ENCODE measurements at regions not wholly inside any gene's neighbourhood (a gene's known extent, or its start where the extent isn't known, plus 50 kb on each side); places are given as distances from the start of the nearest gene placed in this dataset.

DNA sequence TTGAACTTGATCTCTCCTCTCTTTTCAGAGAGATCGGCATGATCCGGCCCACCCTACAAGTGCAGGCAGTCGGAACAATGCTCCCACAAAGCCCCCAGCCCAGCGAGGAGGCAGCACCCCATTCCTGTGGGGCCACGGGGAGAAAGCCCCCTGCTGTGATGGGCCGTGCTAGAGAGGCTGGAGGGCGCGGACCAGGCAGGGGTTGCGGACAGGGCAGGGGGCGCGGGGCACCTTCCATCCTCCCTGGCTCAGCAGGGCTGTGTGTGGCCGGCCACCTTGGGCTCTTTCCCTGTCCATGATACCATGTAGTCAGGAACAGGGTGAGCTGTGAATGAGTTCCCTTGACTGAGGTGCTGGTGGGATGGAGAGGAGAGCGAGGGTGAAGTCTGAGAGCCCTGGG lies 379.8 kb downstream of the BRD1 start:
- TF ChIP-seq, protein P1, sequence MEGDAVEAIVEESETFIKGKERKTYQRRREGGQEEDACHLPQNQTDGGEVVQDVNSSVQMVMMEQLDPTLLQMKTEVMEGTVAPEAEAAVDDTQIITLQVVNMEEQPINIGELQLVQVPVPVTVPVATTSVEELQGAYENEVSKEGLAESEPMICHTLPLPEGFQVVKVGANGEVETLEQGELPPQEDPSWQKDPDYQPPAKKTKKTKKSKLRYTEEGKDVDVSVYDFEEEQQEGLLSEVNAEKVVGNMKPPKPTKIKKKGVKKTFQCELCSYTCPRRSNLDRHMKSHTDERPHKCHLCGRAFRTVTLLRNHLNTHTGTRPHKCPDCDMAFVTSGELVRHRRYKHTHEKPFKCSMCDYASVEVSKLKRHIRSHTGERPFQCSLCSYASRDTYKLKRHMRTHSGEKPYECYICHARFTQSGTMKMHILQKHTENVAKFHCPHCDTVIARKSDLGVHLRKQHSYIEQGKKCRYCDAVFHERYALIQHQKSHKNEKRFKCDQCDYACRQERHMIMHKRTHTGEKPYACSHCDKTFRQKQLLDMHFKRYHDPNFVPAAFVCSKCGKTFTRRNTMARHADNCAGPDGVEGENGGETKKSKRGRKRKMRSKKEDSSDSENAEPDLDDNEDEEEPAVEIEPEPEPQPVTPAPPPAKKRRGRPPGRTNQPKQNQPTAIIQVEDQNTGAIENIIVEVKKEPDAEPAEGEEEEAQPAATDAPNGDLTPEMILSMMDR (IDR thresholded peaks at IDR 0.05): no peak
- TF ChIP-seq POLR2A (IDR thresholded peaks at IDR 0.05): no peak

Measured in adrenal gland (tissue), 5 donors.